ENCODE measurements at regions not wholly inside any gene's neighbourhood (a gene's known extent, or its start where the extent isn't known, plus 50 kb on each side); places are given as distances from the start of the nearest gene placed in this dataset.

- TF ChIP-seq, protein P1, sequence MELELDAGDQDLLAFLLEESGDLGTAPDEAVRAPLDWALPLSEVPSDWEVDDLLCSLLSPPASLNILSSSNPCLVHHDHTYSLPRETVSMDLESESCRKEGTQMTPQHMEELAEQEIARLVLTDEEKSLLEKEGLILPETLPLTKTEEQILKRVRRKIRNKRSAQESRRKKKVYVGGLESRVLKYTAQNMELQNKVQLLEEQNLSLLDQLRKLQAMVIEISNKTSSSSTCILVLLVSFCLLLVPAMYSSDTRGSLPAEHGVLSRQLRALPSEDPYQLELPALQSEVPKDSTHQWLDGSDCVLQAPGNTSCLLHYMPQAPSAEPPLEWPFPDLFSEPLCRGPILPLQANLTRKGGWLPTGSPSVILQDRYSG (tag; conservative IDR thresholded peaks at IDR 0.05; ENCODE audit: low read depth) = no peak
- TF ChIP-seq C11orf30 (IDR thresholded peaks at IDR 0.05; ENCODE audit: low read depth) (no peak), KHSRP (IDR thresholded peaks at IDR 0.05) (no peak), NR1H2 (CRISPR knock-in tag; IDR thresholded peaks at IDR 0.05) (no peak), ZNF347 (CRISPR knock-in tag; IDR thresholded peaks at IDR 0.05; ENCODE audit: low read depth) (no peak), RBBP5 (IDR thresholded peaks at IDR 0.05; ENCODE audit: borderline replicate concordance, insufficient read depth, low read length, poor library complexity, severe bottlenecking) (no peak), ZNF766 (CRISPR knock-in tag; conservative IDR thresholded peaks at IDR 0.05) (0 out of 2 replicates have a peak, but pooled peaks have one; percentile 32), GTF2F1 (IDR thresholded peaks at IDR 0.05; ENCODE audit: low read depth, low read length) (no peak), TCF3 (CRISPR knock-in tag; IDR thresholded peaks at IDR 0.05) (no peak), RB1 (IDR thresholded peaks at IDR 0.05; ENCODE audit: low read depth) (no peak), ZNF707 (CRISPR knock-in tag; conservative IDR thresholded peaks at IDR 0.05) (no peak), GABPA (tag; conservative IDR thresholded peaks at IDR 0.05; ENCODE audit: low read depth) (0 out of 2 replicates have a peak, but pooled peaks have one; percentile 21), MEF2A (IDR thresholded peaks at IDR 0.05; ENCODE audit: control insufficient read depth, low read depth, low read length) (no peak)
- TF ChIP-seq, protein P2, sequence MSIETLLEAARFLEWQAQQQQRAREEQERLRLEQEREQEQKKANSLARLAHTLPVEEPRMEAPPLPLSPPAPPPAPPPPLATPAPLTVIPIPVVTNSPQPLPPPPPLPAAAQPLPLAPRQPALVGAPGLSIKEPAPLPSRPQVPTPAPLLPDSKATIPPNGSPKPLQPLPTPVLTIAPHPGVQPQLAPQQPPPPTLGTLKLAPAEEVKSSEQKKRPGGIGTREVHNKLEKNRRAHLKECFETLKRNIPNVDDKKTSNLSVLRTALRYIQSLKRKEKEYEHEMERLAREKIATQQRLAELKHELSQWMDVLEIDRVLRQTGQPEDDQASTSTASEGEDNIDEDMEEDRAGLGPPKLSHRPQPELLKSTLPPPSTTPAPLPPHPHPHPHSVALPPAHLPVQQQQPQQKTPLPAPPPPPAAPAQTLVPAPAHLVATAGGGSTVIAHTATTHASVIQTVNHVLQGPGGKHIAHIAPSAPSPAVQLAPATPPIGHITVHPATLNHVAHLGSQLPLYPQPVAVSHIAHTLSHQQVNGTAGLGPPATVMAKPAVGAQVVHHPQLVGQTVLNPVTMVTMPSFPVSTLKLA (conservative IDR thresholded peaks at IDR 0.05) = no peak
Measured at GRCh38 chr1:174075245-174075692, 53.1 kb upstream of the RC3H1 start (continued).
